Thoracic aorta (tissue), 2 donors: ENCODE measurements at regions not wholly inside any gene's neighbourhood (a gene's known extent, or its start where the extent isn't known, plus 50 kb on each side); places are given as distances from the start of the nearest gene placed in this dataset.

Experiments
- ATAC-seq: fragments of 150-250 bp; one replicate; pipeline ENCODE4 v1.8.0; 2017; ENCODE audit warnings: low read depth; ENCODE audit not compliant: insufficient number of reproducible peaks, low FRiP score
- DNase-seq: peaks from one replicate; pipeline ENCODE4 v3.0.0-alpha.2; 2020; ENCODE audit warnings: low spot score
- H3K27ac ChIP-seq, 2 donors: fragments of 200-600 bp; sonication (generic); 1 replicate in 1 of 2; 2 replicates in 1 of 2; pipeline ENCODE4 v1.5.1; 2016; ENCODE audit warnings: mild to moderate bottlenecking in 2 of 2, moderate library complexity in 2 of 2
- H3K27me3 ChIP-seq: fragments of 200-600 bp; sonication (generic); replicated peaks from 2 replicates; pipeline ENCODE4 v1.6.0; 2016; ENCODE audit warnings: mild to moderate bottlenecking; ENCODE audit not compliant: insufficient read depth
- H3K36me3 ChIP-seq: fragments of 200-600 bp; sonication (generic); one replicate; pipeline ENCODE4 v1.5.1; 2016
- H3K4me1 ChIP-seq, 2 donors: fragments of 200-600 bp; sonication (generic); 1 replicate in 1 of 2; 2 replicates in 1 of 2; pipeline versions ENCODE4 v1.5.1 to v1.6.0; 2016; ENCODE audit warnings: low read depth in 2 of 2, mild to moderate bottlenecking in 1 of 2; ENCODE audit not compliant: control insufficient read depth in 1 of 2
- H3K4me3 ChIP-seq: fragments of 200-600 bp; sonication (generic); 2 replicates; pipeline ENCODE4 v1.5.1; 2016; ENCODE audit warnings: mild to moderate bottlenecking
- H3K9me3 ChIP-seq: fragments of 200-600 bp; sonication (generic); 2 replicates; pipeline ENCODE4 v1.5.1; 2016
- TF ChIP-seq, protein P1 (sequence below): fragments of 200-600 bp; sonication (generic); IDR thresholded peaks from one replicate; pipeline ENCODE4 v1.5.1; 2019; ENCODE audit warnings: antibody characterized with exemption

DNA sequence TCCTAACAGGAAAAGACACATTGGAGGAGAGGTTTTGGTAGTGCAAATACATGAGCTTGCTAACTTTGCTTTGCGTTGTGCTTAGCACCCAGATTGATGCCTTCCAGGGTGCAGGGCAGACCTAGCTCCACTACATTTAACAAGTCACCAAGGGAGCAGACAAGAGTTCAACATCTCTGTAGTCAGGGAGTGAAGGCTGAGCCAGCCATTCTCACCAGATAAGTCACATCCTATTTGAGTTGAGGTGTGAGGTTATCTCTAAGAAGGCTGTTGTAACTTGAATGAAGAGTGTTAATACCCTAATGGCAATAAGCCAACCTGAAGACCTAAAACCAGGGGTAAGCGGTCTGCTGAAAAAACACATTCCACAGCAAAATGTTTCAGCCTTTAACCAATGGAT, 69.6 kb upstream of the DSEL start:
- Histone ChIP-seq H3K4me3 (no peak overlapping the region), H3K36me3 (no peaks in the 10 kb centered on the region), H3K27ac (no peak overlapping the region), H3K9me3 (no peaks in the 10 kb centered on the region), H3K4me1 (no peaks in the 10 kb centered on the region), H3K27me3 (no peaks in the 10 kb centered on the region)
- DNase-seq (no peak), ATAC-seq (no peak)
- TF ChIP-seq, protein P1, sequence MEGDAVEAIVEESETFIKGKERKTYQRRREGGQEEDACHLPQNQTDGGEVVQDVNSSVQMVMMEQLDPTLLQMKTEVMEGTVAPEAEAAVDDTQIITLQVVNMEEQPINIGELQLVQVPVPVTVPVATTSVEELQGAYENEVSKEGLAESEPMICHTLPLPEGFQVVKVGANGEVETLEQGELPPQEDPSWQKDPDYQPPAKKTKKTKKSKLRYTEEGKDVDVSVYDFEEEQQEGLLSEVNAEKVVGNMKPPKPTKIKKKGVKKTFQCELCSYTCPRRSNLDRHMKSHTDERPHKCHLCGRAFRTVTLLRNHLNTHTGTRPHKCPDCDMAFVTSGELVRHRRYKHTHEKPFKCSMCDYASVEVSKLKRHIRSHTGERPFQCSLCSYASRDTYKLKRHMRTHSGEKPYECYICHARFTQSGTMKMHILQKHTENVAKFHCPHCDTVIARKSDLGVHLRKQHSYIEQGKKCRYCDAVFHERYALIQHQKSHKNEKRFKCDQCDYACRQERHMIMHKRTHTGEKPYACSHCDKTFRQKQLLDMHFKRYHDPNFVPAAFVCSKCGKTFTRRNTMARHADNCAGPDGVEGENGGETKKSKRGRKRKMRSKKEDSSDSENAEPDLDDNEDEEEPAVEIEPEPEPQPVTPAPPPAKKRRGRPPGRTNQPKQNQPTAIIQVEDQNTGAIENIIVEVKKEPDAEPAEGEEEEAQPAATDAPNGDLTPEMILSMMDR, result no peak

DNA sequence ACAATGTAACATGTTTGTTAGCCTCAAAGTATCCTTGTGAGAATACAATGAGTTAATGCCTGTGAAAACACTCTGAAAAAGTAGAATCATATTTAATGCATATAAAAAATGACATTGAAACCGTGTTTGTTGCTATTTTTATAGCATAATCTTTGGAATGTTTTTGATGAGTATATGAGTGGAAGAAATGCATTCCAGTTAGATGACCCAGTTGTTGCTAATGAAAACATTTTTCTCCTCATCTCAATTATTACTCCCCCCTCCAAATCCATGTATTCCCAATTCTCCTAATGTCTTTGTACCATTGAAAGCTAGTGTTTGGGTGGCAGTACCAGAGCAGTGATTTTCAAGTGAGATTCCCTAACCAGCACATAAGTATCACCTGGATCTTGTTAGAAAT, 67.1 kb upstream of the DSEL start:
- Histone ChIP-seq H3K27ac (no peak overlapping the region), H3K9me3 (no peaks in the 10 kb centered on the region), H3K36me3 (no peaks in the 10 kb centered on the region), H3K27me3 (no peaks in the 10 kb centered on the region), H3K4me1 (no peaks in the 10 kb centered on the region), H3K4me3 (no peak overlapping the region)
- DNase-seq (no peak), ATAC-seq (no peak)
- TF ChIP-seq, protein P1, result no peak

DNA sequence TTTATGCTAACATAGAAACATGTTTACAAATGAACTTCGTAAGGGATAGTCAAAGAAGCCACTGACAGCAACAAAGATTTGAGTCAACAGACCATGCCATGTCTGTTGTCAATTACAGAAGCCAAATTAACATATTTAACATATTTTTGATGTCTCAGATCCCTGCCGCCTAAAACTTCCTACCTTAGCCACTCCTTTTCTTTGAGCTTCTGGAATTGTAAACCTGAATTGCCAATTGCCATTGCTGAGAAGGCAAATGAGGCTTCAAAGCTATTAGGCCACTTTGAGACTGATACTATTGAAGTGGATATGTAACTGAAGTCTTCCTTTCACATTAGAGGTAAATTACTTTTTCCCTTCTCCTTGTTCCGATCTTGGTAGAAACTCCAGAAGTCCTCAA, 66.0 kb upstream of the DSEL start:
- Histone ChIP-seq H3K4me3 (no peak overlapping the region), H3K27ac (no peak overlapping the region), H3K27me3 (no peaks in the 10 kb centered on the region), H3K9me3 (no peaks in the 10 kb centered on the region), H3K4me1 (no peaks in the 10 kb centered on the region), H3K36me3 (no peaks in the 10 kb centered on the region)
- TF ChIP-seq, protein P1, result no peak
- DNase-seq (no peak), ATAC-seq (no peak)

DNA sequence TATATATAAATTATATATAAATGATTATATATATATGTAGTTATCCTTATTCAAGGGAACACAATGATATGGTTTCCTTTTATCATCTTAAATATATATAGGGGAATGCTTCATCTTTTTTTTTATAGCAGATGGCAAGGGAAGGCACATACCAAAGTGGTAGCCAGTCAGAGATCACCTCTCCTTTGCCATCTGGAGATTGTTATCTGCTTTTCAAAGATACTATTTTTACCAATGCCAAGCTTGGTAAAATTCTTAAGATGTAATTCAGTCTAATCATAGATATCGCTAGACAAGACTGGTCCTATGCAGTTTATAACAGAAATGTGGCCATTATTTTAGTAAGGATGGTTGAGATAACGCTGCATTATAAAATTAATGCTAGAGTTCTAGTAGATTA, 64.7 kb upstream of the DSEL start:
- no peak for DNase-seq
- Histone ChIP-seq H3K36me3 (no peaks in the 10 kb centered on the region), H3K9me3 (no peaks in the 10 kb centered on the region), H3K4me3 (no peak overlapping the region), H3K27me3 (no peaks in the 10 kb centered on the region), H3K4me1 (no peaks in the 10 kb centered on the region), H3K27ac (no peak overlapping the region)
- TF ChIP-seq, protein P1, result no peak
- ATAC-seq, result no peak

DNA sequence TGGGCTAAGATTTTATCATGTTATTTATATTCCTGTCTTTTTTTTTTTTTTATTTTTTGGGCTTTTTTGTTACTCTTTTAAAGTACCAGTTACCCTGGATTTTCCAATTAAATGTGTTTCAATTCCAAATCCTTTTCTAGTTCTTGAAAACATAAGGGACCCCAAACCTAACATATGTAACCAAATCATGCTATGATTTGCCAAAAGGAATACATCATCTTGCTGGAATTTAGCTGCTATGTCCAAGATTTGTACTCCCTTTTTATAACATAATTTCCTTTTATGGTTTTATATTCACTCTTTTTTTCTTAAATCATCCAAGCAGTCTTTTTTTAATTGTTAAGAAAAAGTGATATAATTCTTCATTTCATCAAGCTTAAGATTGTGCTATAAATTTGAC, 60.9 kb upstream of the DSEL start:
- H3K4me3 ChIP-seq, result no peak overlapping the region
- DNase-seq (no peak), ATAC-seq (no peak)
- H3K36me3 ChIP-seq, result no peaks in the 10 kb centered on the region
- H3K27ac ChIP-seq, result no peak overlapping the region
- no peaks in the 10 kb centered on the region for H3K4me1 ChIP-seq
- no peaks in the 10 kb centered on the region for H3K9me3 ChIP-seq
- H3K27me3 ChIP-seq, result no peaks in the 10 kb centered on the region
- TF ChIP-seq, protein P1, result no peak
